Mesodermal cell (in vitro differentiated cells): ENCODE measurements at regions not wholly inside any gene's neighbourhood (a gene's known extent, or its start where the extent isn't known, plus 50 kb on each side); places are given as distances from the start of the nearest gene placed in this dataset.

Experiments used
- H3K27ac ChIP-seq: 2 replicates; pipeline ENCODE4 v1.7.0; 2013; ENCODE audit warnings: mild to moderate bottlenecking, low read depth, low read length, moderate library complexity; ENCODE audit not compliant: severe bottlenecking
- H3K36me3 ChIP-seq: 2 replicates; pipeline ENCODE4 v1.7.1; 2013; ENCODE audit warnings: mild to moderate bottlenecking, low read length, moderate library complexity; ENCODE audit not compliant: control insufficient read depth, insufficient read depth
- H3K4me1 ChIP-seq: one replicate; pipeline ENCODE4 v1.7.1; 2013; ENCODE audit warnings: mild to moderate bottlenecking, low read length; ENCODE audit not compliant: insufficient read depth, control insufficient read depth, poor library complexity, severe bottlenecking
- H3K4me3 ChIP-seq: 2 replicates; pipeline ENCODE4 v1.7.0; 2013; ENCODE audit warnings: low read length, control low read depth, mild to moderate bottlenecking; ENCODE audit not compliant: insufficient read depth, poor library complexity, severe bottlenecking; ENCODE audit errors: extremely low read depth
- H3K9me3 ChIP-seq: 2 replicates; pipeline ENCODE4 v1.7.1; 2013; ENCODE audit warnings: mild to moderate bottlenecking, low read length, moderate library complexity; ENCODE audit not compliant: control insufficient read depth
- WGBS, 2 experiments: methylation state at CpG; one replicate each; pipeline ENCODE4 v1.1.5; 2013; ENCODE audit warnings: missing lambda C conversion rate in 2 of 2; ENCODE audit not compliant: insufficient coverage in 2 of 2; 5-methylcytosine and 5-hydroxymethylcytosine counted together

DNA sequence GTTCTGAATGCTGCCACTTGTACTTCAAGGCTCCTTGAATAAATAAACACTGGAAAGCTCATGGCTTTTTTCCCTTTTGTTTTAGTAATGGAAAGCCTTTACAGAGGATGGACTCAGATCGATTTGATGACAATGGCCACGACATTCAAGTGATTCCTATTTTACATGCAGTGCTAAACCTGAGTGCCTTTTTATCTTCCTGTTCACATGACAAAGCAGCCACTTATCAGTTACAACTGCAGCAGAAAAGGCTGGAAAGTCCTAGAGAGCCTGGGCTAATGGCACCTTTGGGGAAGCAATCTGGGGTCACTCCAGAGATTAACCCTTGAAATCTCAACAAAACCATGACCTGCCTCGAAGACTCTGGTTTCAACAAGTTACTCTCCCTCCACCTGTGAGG, 249.0 kb upstream of the AUTS2 start:
- 0% methylated on average over 1 of the region's 3 CpGs; no CpG with 5 or more reads in 1 of the 2 experiments for WGBS, 2 experiments
- Histone ChIP-seq H3K36me3 (no peaks in the 10 kb centered on the region), H3K27ac (no peak overlapping the region), H3K4me3 (no peak overlapping the region), H3K9me3 (no peaks in the 10 kb centered on the region), H3K4me1 (peaks cover 4% of the 10 kb centered on the region)

DNA sequence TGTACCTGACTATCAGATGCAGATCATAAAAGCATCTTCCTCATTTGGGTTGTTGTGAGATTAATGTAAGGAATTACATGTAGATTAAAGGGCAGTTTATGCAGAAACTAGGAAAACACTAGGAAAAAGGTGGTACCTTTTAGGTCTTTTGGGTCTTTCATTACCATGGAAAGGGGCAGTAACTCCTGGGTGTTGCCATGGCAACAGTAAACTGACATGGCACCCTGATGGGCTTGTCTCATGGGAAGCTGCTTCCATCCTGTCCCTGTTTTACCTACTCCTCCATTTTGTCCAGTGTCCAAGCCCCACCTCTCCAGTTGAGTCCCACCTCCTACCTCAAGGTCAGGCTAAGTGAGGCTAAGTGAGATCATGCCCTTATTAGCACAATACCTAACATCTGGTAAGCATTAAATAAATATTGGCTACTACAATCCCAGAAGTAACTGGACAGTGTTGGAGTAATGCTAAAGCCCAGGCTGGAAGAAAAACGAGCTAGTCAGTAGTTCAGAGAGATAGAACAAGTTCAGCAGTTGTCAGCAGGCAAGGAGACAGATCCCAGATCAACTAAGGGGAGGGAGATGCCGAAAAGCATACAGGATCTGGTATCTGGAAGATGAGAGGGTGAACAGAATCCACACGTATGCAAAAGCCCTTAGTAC, 240.0 kb upstream of the AUTS2 start:
- no peaks in the 10 kb centered on the region for H3K4me1 ChIP-seq
- no peaks in the 10 kb centered on the region for H3K36me3 ChIP-seq
- WGBS, 2 experiments: 78 to 89% methylated on average over 2 to 3 of the region's 3 CpGs
- no peaks in the 10 kb centered on the region for H3K9me3 ChIP-seq
- H3K27ac ChIP-seq: peak overlapping the region; percentile 46
- no peak overlapping the region for H3K4me3 ChIP-seq

DNA sequence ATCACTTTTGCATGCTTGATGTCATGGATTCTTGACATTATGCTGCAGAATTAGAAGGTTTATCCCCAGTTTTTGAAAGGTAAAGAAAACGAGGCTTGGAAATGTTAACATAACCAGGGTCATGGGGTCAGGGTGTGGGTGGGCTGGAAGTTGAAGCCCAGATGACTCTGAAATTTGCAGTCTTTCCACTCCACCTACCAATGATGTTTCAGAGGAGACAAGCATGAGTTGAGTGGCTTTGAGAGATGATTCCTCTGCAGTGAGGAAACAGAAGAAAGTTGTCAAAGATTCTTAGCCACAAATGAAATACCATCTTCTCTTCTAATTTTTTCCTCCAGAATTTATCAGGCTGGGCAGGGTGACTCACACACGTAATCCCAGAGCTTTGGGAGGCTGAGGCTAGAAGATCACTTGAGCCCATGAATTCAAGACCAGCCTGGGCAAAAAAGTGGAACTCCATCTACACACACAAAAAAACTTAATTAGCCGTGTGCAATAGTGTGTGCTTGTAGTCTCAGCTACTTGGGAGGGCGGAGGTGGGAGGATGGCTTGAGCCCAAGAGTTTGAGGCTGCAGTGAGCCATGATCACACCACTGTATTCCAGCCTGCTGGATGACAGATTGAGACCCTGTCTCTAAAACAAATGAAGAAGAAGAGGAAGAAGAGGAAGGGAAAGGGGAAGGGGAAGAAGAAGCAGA, 239.1 kb upstream of the AUTS2 start:
- Histone ChIP-seq H3K4me3 (no peak overlapping the region), H3K9me3 (no peaks in the 10 kb centered on the region), H3K4me1 (no peaks in the 10 kb centered on the region), H3K36me3 (no peaks in the 10 kb centered on the region), H3K27ac (peak overlapping the region; percentile 46)
- 87 to 100% methylated on average over 1 to 3 of the region's 4 CpGs for WGBS, 2 experiments

DNA sequence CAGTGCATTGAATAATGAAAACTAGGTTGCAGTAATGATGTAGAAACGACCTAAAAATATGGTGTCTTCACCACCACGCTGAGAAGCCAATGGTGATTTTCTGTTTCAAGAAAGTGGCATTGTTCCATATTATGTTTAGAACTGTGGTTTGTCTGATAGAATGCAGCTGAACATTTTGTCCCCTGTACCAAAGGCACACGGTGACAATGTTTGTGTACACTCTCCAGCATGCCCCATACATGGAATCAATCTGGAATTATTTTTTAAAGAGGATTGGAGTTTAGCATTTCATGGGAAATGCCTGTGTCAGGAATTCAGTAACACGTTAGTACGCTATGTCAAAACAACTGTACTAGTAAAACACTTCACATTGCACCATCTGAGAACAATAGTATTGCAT, 237.4 kb upstream of the AUTS2 start:
- Histone ChIP-seq H3K9me3 (no peaks in the 10 kb centered on the region), H3K4me3 (no peak overlapping the region), H3K27ac (no peak overlapping the region), H3K4me1 (no peaks in the 10 kb centered on the region), H3K36me3 (no peaks in the 10 kb centered on the region)
- 84 to 90% methylated on average over 3 to 5 of the region's 5 CpGs for WGBS, 2 experiments

DNA sequence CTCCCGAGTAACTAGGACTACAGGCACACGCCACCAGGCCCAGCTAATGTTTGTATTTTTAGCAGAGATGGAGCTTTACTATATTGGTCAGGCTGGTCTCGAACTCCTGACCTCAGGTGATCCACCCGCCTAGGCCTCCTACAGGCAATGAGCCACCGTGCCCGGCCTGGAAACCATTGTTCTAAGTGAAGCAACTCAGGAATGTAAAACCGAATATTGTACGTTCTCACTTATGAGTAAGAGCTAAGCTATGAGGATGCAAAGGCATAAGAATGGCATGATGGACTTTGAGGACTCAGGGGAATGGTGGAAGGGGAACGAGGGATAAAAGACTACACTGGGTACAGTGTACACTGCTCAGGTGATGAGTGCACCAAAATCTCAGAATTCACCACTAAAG, 235.1 kb upstream of the AUTS2 start:
- Histone ChIP-seq H3K4me1 (peaks cover 5% of the 10 kb centered on the region), H3K36me3 (no peaks in the 10 kb centered on the region)
- 86 to 91% methylated on average over 8 of the region's 9 CpGs for WGBS, 2 experiments

DNA sequence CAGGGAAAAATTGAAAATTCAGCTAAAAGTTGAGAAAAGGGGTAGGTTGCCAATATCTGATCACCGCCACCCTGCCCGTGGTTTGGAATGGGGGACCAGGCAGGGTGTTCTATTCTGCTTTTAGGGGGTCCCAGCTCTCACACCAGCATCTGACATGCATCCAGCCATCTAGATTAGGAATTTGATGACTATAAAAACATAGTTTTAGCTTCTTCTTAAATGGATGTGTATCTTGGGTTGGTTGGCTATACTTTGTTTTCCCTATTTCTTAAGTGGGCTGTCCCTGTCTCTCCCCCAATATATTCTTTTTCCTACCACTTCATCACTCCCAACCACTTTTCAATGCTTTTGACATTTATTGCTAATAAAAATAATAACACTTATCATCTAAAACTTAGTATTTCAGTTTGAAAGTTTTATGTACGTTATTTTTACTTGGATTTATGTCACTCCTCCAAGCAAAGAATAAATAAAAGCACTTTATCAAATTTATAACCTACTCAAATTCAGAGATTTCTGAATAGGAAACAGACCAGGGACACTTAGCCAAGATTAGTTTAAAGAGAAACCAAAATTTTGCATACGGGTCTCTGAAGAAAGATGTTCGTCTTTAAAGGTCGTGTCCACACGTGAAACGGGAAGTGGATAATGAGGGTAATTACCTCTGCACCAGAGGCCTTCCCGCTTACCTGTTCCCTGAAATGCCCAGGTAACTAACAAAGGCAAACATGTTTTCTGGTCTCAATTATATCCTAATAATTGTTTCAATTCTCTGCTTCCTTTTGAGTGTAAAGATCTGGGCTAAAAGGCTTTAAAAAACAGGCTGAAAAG, 233.2 kb upstream of the AUTS2 start:
- H3K4me1 ChIP-seq: peaks cover 6% of the 10 kb centered on the region
- H3K9me3 ChIP-seq: no peaks in the 10 kb centered on the region
- 84 to 96% methylated on average over 4 to 6 of the region's 9 CpGs for WGBS, 2 experiments
- H3K36me3 ChIP-seq: no peaks in the 10 kb centered on the region
- no peak overlapping the region for H3K27ac ChIP-seq
- no peak overlapping the region for H3K4me3 ChIP-seq

More for the DNA sequence above, 235.1 kb upstream of the AUTS2 start:
- no peak overlapping the region for H3K27ac ChIP-seq
- no peak overlapping the region for H3K4me3 ChIP-seq
- no peaks in the 10 kb centered on the region for H3K9me3 ChIP-seq

DNA sequence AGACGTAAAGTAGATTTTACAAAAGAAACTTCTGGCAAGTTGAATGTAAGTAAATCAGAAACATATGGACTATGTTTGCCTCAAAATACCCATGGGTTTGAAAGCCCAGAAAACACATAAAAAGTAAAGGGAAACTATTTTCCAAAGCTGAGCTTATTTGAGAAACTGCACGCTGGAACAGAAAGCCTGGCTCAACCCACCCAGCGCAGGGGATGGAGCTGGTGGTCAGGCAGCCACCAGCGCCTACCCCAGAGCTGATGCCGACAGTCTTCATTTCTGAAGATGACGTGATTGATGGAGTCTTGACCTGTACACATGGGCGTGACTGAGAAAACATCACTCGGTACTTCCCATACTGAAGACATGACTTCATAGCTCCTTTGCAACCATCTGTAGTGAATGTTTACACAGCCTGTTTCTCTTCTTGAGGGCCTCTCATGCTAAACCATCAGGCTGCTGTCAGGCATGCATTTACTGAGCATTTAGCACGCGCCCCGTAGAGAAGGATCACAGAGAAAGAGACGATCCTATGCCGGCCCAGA, 232.6 kb upstream of the AUTS2 start:
- WGBS, 2 experiments: 87 to 94% methylated on average over 11 to 12 of the region's 13 CpGs
- H3K4me3 ChIP-seq: no peak overlapping the region
- no peak overlapping the region for H3K27ac ChIP-seq
- H3K9me3 ChIP-seq: no peaks in the 10 kb centered on the region
- H3K4me1 ChIP-seq: peaks cover 6% of the 10 kb centered on the region
- H3K36me3 ChIP-seq: no peaks in the 10 kb centered on the region

DNA sequence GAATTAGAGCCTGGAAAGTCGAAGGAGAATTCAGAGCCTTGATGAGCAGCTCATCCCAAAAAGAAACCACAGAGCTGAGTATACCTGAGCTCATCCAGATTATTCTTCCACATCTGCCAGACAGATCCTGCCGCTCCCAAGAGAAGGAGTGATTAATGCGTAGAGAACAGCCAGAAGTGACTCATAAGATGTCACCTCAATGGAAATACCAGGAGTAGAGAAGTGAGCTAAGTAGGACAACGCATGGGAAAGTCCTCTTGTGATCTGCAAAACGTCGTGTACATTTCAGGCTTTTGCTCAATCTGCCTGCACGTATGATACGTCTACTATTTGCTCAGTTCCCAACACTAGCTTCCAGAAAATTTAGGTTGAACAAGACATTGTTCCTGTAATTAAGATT, 230.5 kb upstream of the AUTS2 start:
- no peak overlapping the region for H3K27ac ChIP-seq
- peaks cover 6% of the 10 kb centered on the region for H3K4me1 ChIP-seq
- 87 to 93% methylated on average over 4 to 7 of the region's 8 CpGs for WGBS, 2 experiments
- H3K9me3 ChIP-seq: no peaks in the 10 kb centered on the region
- H3K36me3 ChIP-seq: no peaks in the 10 kb centered on the region
- no peak overlapping the region for H3K4me3 ChIP-seq

DNA sequence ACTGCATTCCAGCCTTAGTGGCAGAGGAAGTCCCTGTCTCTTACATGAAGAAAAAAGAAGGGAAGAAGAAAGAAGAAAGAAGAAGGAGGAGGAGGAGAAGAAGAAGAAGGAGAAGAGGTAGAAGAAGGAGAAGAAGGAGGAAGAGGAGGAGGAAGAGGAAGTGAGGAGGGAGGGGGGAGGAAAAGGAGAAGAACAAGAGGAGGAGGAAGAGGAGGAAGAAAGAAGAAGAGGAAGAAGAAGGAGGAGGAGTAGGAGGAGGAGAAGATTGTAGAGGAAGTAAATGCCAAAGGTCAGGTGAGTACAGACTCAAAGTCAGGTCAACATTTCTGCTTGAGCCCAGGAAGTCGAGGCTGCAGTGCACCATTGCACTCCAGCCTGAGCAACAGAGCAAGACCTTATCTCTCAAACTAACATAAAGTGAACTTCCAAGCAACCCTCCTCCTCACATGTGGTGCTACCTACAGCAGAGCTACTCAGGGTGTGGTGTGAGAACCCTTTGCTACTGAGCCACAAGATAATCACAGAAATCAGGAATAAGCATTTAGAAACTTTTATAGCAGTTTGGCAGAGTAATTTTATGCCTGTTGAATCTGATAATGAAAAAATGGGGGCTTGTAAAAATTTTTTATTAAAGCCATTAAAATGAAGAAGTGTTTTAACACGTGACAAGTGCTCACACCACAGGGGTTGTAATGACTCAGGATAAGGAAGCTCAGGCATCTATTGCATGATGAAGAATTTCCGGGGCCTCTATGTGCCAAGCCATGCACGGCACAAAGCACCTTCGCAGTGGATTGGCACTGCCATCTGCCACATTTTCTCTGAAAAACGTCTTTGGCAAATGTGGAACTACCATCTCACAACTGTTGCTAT, 224.9 kb upstream of the AUTS2 start:
- Histone ChIP-seq H3K9me3 (no peaks in the 10 kb centered on the region), H3K27ac (no peak overlapping the region), H3K36me3 (no peaks in the 10 kb centered on the region), H3K4me1 (no peaks in the 10 kb centered on the region), H3K4me3 (no peak overlapping the region)
- 67 to 84% methylated on average over 4 to 5 of the region's 6 CpGs for WGBS, 2 experiments

DNA sequence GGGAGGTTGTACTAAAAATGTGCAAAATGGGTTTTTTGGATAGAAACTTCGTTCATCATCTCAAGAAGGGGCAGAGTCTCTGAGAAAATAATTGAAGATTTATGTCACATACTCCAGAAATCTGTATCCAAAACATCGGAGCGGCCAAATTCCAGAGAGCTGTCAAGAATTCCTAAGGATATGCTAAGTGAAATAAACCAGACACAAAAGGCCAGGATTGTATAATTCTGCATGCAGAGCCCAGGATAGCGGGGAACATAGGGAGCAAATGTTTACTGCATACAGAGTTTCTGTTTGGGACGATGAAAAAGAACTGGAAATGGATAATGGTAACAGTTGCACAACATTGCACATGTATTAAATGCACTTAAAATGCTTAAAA, 224.2 kb upstream of the AUTS2 start:
- no peaks in the 10 kb centered on the region for H3K9me3 ChIP-seq
- H3K27ac ChIP-seq: no peak overlapping the region
- no peaks in the 10 kb centered on the region for H3K4me1 ChIP-seq
- no peaks in the 10 kb centered on the region for H3K36me3 ChIP-seq
- no peak overlapping the region for H3K4me3 ChIP-seq
- WGBS, 2 experiments: 80 to 88% methylated on average over 3 of the region's 5 CpGs
